HCT116 (cell line): ENCODE measurements at regions not wholly inside any gene's neighbourhood (a gene's known extent, or its start where the extent isn't known, plus 50 kb on each side); places are given as distances from the start of the nearest gene placed in this dataset.

Experiments
- ATAC-seq: fragments of 200-7000 bp; cut with Tn5 transposase; 2 replicates; pipeline ENCODE4 v1.9.1; 2020; ENCODE audit warnings: mild to moderate bottlenecking, moderate library complexity
- BruUV-seq: library from RNA; stranded (reverse); fragments of 400-500 nt; replicated peaks from 2 replicates; lab custom pipeline; 2021; lab: Mats Ljungman, UMichigan
- CTCF ChIA-PET: fragments of 300-600 bp; sonication (Branson Sonifier 250); formaldehyde crosslinking; loops from one replicate; lab custom pipeline; 2021; ENCODE audit warnings: antibody characterized with exemption; lab: Charles Lee
- POLR2A ChIA-PET: fragments of 300-600, 350-600 bp; sonication (Branson Sonifier 250); formaldehyde crosslinking; loops from one replicate; lab custom pipeline; 2021; ENCODE audit warnings: antibody characterized with exemption; lab: Charles Lee
- RAD21 ChIA-PET, 2 experiments: fragments of 300-600 bp; sonication (Branson Sonifier 250); formaldehyde crosslinking; loops; one replicate each; lab custom pipeline; 2023; ENCODE audit warnings: low total read pairs in 2 of 2; ENCODE audit not compliant: uncharacterized antibody in 2 of 2, unreplicated experiment in 2 of 2, low non-redundant PET in 1 of 2; lab: Charles Lee
- DNase-seq: peaks from one replicate; pipeline ENCODE4 v3.0.0-alpha.2; 2010; ENCODE audit warnings: low read depth, low spot score
- H2AFZ ChIP-seq: fragments of 200-600 bp; shearing (Covaris generic), sonication (generic); 2 replicates; pipeline ENCODE4 v1.6.1; 2017; ENCODE audit warnings: low read depth, mixed run types, mixed read lengths, antibody characterized with exemption, low read length; ENCODE audit not compliant: poor library complexity, severe bottlenecking
- H3K27ac ChIP-seq: 2 replicates; pipeline ENCODE4 v1.5.1; 2012; ENCODE audit warnings: low read depth, low read length
- H3K27me3 ChIP-seq: fragments of 200-600 bp; sonication (generic); 2 replicates; pipeline ENCODE4 v1.6.1; 2016; ENCODE audit warnings: mixed run types, low read length, mixed read lengths; ENCODE audit not compliant: insufficient read depth
- H3K36me3 ChIP-seq, 2 experiments: fragments of 200-500 bp in 1 of 2; fragments of 200-600 bp in 1 of 2; sonication (Bioruptor generic) in 1 of 2; sonication (generic) in 1 of 2; 2 replicates each; pipeline versions ENCODE4 v1.5.1 to v1.6.1; 2014 to 2016; ENCODE audit warnings: low read length in 2 of 2, inconsistent platforms in 1 of 2, mixed read lengths in 1 of 2, mixed run types in 1 of 2; ENCODE audit not compliant: insufficient read depth in 2 of 2, control insufficient read depth in 1 of 2
- H3K4me1 ChIP-seq, 2 experiments: fragments of 200-600 bp in 1 of 2; sonication (generic) in 1 of 2; 2 replicates each; pipeline versions ENCODE4 v1.5.1 to v1.6.1; 2012 to 2017; ENCODE audit warnings: low read length in 2 of 2, inconsistent platforms in 1 of 2, mild to moderate bottlenecking in 1 of 2, mixed read lengths in 1 of 2, mixed run types in 1 of 2, moderate library complexity in 1 of 2; ENCODE audit not compliant: insufficient read depth in 2 of 2, control insufficient read depth in 1 of 2
- H3K4me2 ChIP-seq: fragments of 200-600 bp; sonication (generic); 2 replicates; pipeline ENCODE4 v1.6.1; 2017; ENCODE audit warnings: mixed run types, low read length, mixed read lengths
- H3K4me3 ChIP-seq, 2 experiments: fragments of 200-600 bp in 1 of 2; sonication (generic) in 1 of 2; replicated peaks in 1 of 2; 2 replicates each; pipeline ENCODE4 v1.5.1; 2011 to 2016; ENCODE audit warnings: low read length in 2 of 2, control low read depth in 1 of 2, low read depth in 1 of 2, mild to moderate bottlenecking in 1 of 2, mixed read lengths in 1 of 2, mixed run types in 1 of 2
- H3K79me2 ChIP-seq: fragments of 200-600 bp; sonication (generic); 2 replicates; pipeline ENCODE4 v1.6.1; 2017; ENCODE audit warnings: mild to moderate bottlenecking, mixed run types, low read length, moderate library complexity, mixed read lengths; ENCODE audit not compliant: insufficient read depth
- H3K9ac ChIP-seq: fragments of 200-600 bp; sonication (generic); 2 replicates; pipeline ENCODE4 v1.6.1; 2016; ENCODE audit warnings: low read length, mixed read lengths
- H3K9me2 ChIP-seq: fragments of 200-600 bp; sonication (generic), shearing (Covaris generic); 2 replicates; pipeline ENCODE4 v1.6.1; 2017; ENCODE audit warnings: mixed run types, mild to moderate bottlenecking, moderate library complexity; ENCODE audit not compliant: insufficient read depth
- H3K9me3 ChIP-seq, 2 experiments: fragments of 200-500 bp in 1 of 2; fragments of 200-600 bp in 1 of 2; sonication (Bioruptor generic) in 1 of 2; sonication (generic) in 1 of 2; 2 replicates each; pipeline ENCODE4 v1.6.1; 2014 to 2017; ENCODE audit warnings: low read length in 2 of 2, mixed read lengths in 2 of 2, inconsistent platforms in 1 of 2, low read depth in 1 of 2, mild to moderate bottlenecking in 1 of 2, mixed run types in 1 of 2, moderate library complexity in 1 of 2; ENCODE audit not compliant: control insufficient read depth in 1 of 2, insufficient read depth in 1 of 2
- H4K20me1 ChIP-seq: fragments of 200-600 bp; sonication (generic), shearing (Covaris generic); 2 replicates; pipeline ENCODE4 v1.6.1; 2017; ENCODE audit warnings: mixed run types, mild to moderate bottlenecking, moderate library complexity; ENCODE audit not compliant: insufficient read depth
- ATF3 ChIP-seq: IDR thresholded peaks from 2 replicates; pipeline ENCODE4 v1.6.1; 2012
- FOSL1 ChIP-seq: IDR thresholded peaks from 2 replicates; pipeline ENCODE4 v1.6.1; 2012; ENCODE audit warnings: low read depth
- POLR2AphosphoS5 ChIP-seq: IDR thresholded peaks from 2 replicates; pipeline ENCODE4 v1.6.1; 2011; ENCODE audit warnings: mild to moderate bottlenecking, low read depth, low read length, moderate library complexity
- REST ChIP-seq: IDR thresholded peaks from 2 replicates; pipeline ENCODE4 v1.6.1; 2012; ENCODE audit warnings: low read depth
- YY1 ChIP-seq: IDR thresholded peaks from 2 replicates; pipeline ENCODE4 v1.6.1; 2011; ENCODE audit warnings: low read length, low read depth, moderate library complexity, mild to moderate bottlenecking; ENCODE audit not compliant: insufficient replicate concordance; ENCODE audit errors: extremely low read depth
- intact Hi-C: fragments of 100-400 bp; cut with micrococcal nuclease; formaldehyde crosslinking; loops from 2 replicates; pipeline ENCODE4 v1.10.0; 2022

- TF ChIP-seq REST, result no peak
- no peak for TF ChIP-seq FOSL1
- TF ChIP-seq POLR2AphosphoS5, result no peak
- TF ChIP-seq ATF3, result no peak
- TF ChIP-seq YY1, result no peak
Observed at GRCh38 chr3:170718848-170719247, 133.0 kb upstream of the SLC7A14 start (continued).

GRCh38 chr3:170717410-170718402, 131.8 kb upstream of the SLC7A14 start:
- H4K20me1 ChIP-seq, result no peaks in the 10 kb centered on the region
- no TSS peak for BruUV-seq
- no peak for TF ChIP-seq ATF3
- no peak overlapping the region for H3K4me2 ChIP-seq
- intact Hi-C loops, result no loop called here
- H3K4me3 ChIP-seq, result no peak overlapping the region
- H3K9me2 ChIP-seq, result no peaks in the 10 kb centered on the region
- CTCF ChIA-PET, result interaction anchor here (0.5 kb wide), 1 partner anchor 402 kb away, joined by 3 read pairs; no protein-coding TSS in a partner anchor
- no peaks in the 10 kb centered on the region for H3K79me2 ChIP-seq
- H3K36me3 ChIP-seq, result no peaks in the 10 kb centered on the region
- no peaks in the 10 kb centered on the region for H3K27me3 ChIP-seq
- RAD21 ChIA-PET, result no interaction called here
- H3K9me3 ChIP-seq, result no peaks in the 10 kb centered on the region
- POLR2A ChIA-PET, result no interaction called here
- H3K9ac ChIP-seq, result no peak overlapping the region
- no peak for DNase-seq
- no peak overlapping the region for H3K27ac ChIP-seq
- no peaks in the 10 kb centered on the region for H3K4me1 ChIP-seq
- no peak for ATAC-seq
- no peak overlapping the region for H2AFZ ChIP-seq
